OCI-LY7 (cell line): ENCODE measurements at regions not wholly inside any gene's neighbourhood (a gene's known extent, or its start where the extent isn't known, plus 50 kb on each side); places are given as distances from the start of the nearest gene placed in this dataset.

ENCODE experiments used
- CTCF ChIP-seq: fragments of 200-600 bp; sonication (generic); conservative IDR thresholded peaks from 2 replicates; pipeline ENCODE4 v1.5.1; 2014; ENCODE audit warnings: mild to moderate bottlenecking, antibody characterized with exemption, low read length, moderate library complexity, mixed read lengths
- EZH2phosphoT487 ChIP-seq: fragments of 200-600 bp; sonication (generic); IDR thresholded peaks from 2 replicates; pipeline ENCODE4 v1.6.1; 2018; ENCODE audit warnings: low read depth, borderline replicate concordance, mild to moderate bottlenecking, mixed run types, antibody characterized with exemption, low read length, moderate library complexity, mixed read lengths

GRCh38 chr6:113351173-113351834 lies 505.8 kb upstream of the MARCKS start:
- TF ChIP-seq EZH2phosphoT487 (no peak), CTCF (no peak)
